SH-SY5Y (cell line): ENCODE measurements at regions not wholly inside any gene's neighbourhood (a gene's known extent, or its start where the extent isn't known, plus 50 kb on each side); places are given as distances from the start of the nearest gene placed in this dataset.

Source experiments
- GATA2 ChIP-seq: IDR thresholded peaks from 2 replicates; pipeline ENCODE4 v1.6.1; 2011; ENCODE audit warnings: mild to moderate bottlenecking, low read depth, low read length
- GATA3 ChIP-seq: IDR thresholded peaks from 2 replicates; pipeline ENCODE4 v1.6.1; 2011; ENCODE audit warnings: low read depth, mild to moderate bottlenecking, low read length, moderate library complexity

- TF ChIP-seq GATA2 (no peak), GATA3 (no peak)
Observed at GRCh38 chr13:74027161-74027779, 106.9 kb downstream of the KLF12 start.

- TF ChIP-seq GATA3 (no peak), GATA2 (no peak)
Observed at GRCh38 chr13:74026753-74027152, 107.5 kb downstream of the KLF12 start.

GRCh38 chr13:74025369-74025768 lies 108.8 kb downstream of the KLF12 start:
- TF ChIP-seq GATA2 (no peak), GATA3 (no peak)

GRCh38 chr13:74024856-74025255 lies 109.3 kb downstream of the KLF12 start:
- TF ChIP-seq GATA3 (no peak), GATA2 (no peak)

GRCh38 chr13:74024314-74024713 lies 109.9 kb downstream of the KLF12 start:
- no peak for TF ChIP-seq GATA2
- no peak for TF ChIP-seq GATA3

- TF ChIP-seq GATA2, result no peak
- TF ChIP-seq GATA3, result no peak
Observed at GRCh38 chr13:74023484-74023883, 110.7 kb downstream of the KLF12 start.

- TF ChIP-seq GATA3 (no peak), GATA2 (no peak)
Observed at GRCh38 chr13:74021505-74021904, 112.7 kb downstream of the KLF12 start.

- no peak; the same call in 1 of the 2 replicates for TF ChIP-seq GATA3
- TF ChIP-seq GATA2, result no peak
Observed at GRCh38 chr13:74018062-74018431, 116.2 kb downstream of the KLF12 start.

GRCh38 chr13:74017301-74018061 lies 116.7 kb downstream of the KLF12 start:
- TF ChIP-seq GATA2, result no peak

GRCh38 chr13:74015137-74015536 lies 119.1 kb downstream of the KLF12 start:
- TF ChIP-seq GATA3 (no peak), GATA2 (no peak)

GRCh38 chr13:74009100-74009668 lies 125.0 kb downstream of the KLF12 start:
- TF ChIP-seq GATA2 (no peak), GATA3 (no peak)

GRCh38 chr13:74006666-74007065 lies 127.5 kb downstream of the KLF12 start:
- TF ChIP-seq GATA2 (no peak), GATA3 (no peak)

GRCh38 chr13:74005320-74006157 lies 128.7 kb downstream of the KLF12 start:
- TF ChIP-seq GATA3 (no peak), GATA2 (no peak)

- TF ChIP-seq GATA3 (no peak), GATA2 (no peak)
Observed at GRCh38 chr13:74004109-74004508, 130.1 kb downstream of the KLF12 start.

- TF ChIP-seq GATA3 (no peak), GATA2 (no peak)
Observed at GRCh38 chr13:74003374-74003773, 130.8 kb downstream of the KLF12 start.
